GM12864 (cell line): ENCODE measurements at regions not wholly inside any gene's neighbourhood (a gene's known extent, or its start where the extent isn't known, plus 50 kb on each side); places are given as distances from the start of the nearest gene placed in this dataset.
"Not testable (repeated sequence)": the region's sequence is repeated elsewhere in the genome, so short reads cannot be mapped to it uniquely, and the experiment has no call there.

Experiments used
- DNase-seq: peaks from one replicate; pipeline ENCODE4 v3.0.0-alpha.2; 2011; ENCODE audit warnings: low read depth
- H3K4me3 ChIP-seq: 2 replicates; pipeline ENCODE4 v1.5.1; 2011; ENCODE audit warnings: mild to moderate bottlenecking, low read depth, low read length, control low read depth
- CTCF ChIP-seq: IDR thresholded peaks from 2 replicates; pipeline ENCODE4 v1.5.1; 2011; ENCODE audit warnings: low read depth, mild to moderate bottlenecking, moderate library complexity, low read length, control low read depth, inconsistent platforms; ENCODE audit errors: missing control alignments

DNA sequence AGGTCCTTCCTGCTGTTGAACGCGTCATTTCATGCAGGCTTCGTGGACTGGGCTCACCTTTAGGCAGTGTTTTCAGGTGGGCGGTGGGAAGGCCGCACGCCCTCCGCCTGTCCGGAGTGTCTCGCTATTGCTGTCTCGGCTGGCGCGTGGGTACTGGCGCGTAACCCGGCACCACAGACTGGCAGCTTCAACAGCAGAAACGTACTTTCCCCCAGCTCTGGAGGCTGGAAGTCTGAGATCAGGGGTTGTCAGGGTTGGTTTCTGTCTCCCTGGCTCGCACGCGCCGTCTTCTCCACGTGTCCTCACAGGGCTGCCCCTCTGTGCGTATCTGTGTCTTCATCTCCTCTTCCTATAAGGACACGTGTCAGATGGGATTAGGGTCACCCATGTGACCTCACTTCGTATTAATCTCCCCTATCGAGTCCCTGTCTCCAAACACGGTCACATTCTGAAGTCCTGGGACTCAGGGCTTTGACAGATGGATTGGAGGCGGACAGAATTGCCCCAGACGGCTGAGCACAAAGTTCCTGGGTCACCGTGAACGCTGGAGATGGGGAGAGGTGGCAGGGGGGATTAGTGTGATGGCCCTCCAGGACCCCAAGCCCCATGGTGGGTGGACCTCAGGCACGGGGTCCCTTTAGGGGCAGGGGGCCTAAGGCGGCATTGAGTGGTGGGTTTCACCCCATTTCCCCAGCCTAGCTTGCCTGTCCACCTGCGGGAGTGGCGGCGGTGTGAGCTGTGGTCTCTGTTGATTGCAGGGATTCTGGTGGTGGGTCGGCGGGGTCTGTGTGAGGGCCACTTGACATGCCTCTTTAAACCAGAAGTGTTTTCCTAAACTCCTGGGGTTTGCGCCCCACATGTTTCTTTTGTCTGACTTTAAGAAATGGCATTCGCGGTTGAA is 83.4 kb upstream of the LRPAP1 start:
- no peak overlapping the region for H3K4me3 ChIP-seq
- no peak for DNase-seq
- TF ChIP-seq CTCF = no peak

DNA sequence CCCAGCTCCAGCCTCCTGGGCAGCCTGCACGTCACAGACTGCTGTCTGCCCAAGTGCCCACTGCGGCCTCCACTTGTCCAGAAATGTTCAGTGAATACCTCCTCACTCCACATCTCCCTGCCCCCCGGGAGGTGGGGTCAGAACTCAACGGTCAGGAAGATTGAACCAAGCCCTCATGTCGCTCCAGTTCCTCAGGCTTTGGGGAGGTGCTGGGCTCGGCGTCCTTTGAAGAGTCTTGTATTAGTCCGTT is 82.4 kb upstream of the LRPAP1 start:
- TF ChIP-seq CTCF = no peak
- no peak overlapping the region for H3K4me3 ChIP-seq
- DNase-seq = no peak

DNA sequence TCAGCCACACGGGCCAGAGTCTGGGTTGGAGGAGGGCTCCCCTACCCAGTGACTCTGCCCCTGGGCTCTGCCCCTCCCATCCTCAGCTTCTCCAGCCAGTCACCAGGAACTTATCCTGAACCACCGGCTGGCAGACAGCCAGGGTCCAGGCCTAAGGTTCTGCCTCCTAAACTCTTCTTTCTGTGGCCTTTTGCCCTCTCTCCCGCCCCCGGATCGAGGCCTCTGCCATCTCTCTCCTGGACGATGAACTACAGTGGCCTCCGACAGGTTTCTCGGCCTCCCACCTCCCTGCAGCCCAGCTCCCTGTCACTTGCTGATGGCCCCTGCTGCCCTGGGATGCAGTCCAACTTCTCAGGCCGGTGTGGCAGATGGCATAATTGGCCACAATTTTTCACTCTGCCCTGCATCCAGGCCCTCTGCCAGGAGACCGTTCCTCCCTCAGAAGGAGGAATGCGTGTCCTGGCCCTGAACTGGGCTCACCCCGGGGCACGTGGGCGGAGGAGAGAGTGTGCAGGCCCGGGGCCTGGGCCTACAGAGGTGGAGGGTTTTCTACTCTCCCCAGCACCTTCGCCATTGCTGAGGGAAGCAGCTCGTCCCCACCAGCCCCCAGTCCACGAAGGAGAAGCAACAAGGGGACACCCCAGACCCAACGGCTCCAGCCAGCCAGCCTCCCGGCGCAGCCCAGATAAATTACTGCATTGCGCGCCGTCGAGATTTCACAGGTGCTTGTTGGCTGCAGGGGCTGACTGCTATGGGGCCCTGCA is 81.9 kb upstream of the LRPAP1 start:
- TF ChIP-seq CTCF = no peak
- H3K4me3 ChIP-seq = no peak overlapping the region
- DNase-seq = no peak

GRCh38 chr4:3612934-3613333 is 80.7 kb upstream of the LRPAP1 start:
- DNase-seq = no peak
- no peak overlapping the region for H3K4me3 ChIP-seq
- no peak for TF ChIP-seq CTCF

GRCh38 chr4:3612281-3612680 is 80.1 kb upstream of the LRPAP1 start:
- no peak for TF ChIP-seq CTCF
- no peak for DNase-seq
- H3K4me3 ChIP-seq = no peak overlapping the region

GRCh38 chr4:3611778-3612177 is 79.6 kb upstream of the LRPAP1 start:
- TF ChIP-seq CTCF = no peak
- H3K4me3 ChIP-seq = no peak overlapping the region
- no peak for DNase-seq

- not testable (repeated sequence) for DNase-seq
Observed at GRCh38 chr4:3610851-3611250, 78.6 kb upstream of the LRPAP1 start.

GRCh38 chr4:3609905-3610304 is 77.7 kb upstream of the LRPAP1 start:
- not testable (repeated sequence) for DNase-seq, H3K4me3 ChIP-seq

More at GRCh38 chr4:3610851-3611250, 78.6 kb upstream of the LRPAP1 start:
- H3K4me3 ChIP-seq = not testable (repeated sequence)
